Activated CD4-positive, alpha-beta T cell treated with anti-CD3 and anti-CD28 coated beads, Interleukin-2, Interleukin-6, amounts not matched to agents 100 ng/mL and 50 ng/mL, durations not matched to agents 16 hours and 8 hours (primary cell): ENCODE measurements at regions not wholly inside any gene's neighbourhood (a gene's known extent, or its start where the extent isn't known, plus 50 kb on each side); places are given as distances from the start of the nearest gene placed in this dataset.

ENCODE experiments used
- DNase-seq: peaks from one replicate; pipeline ENCODE4 v3.0.0-alpha.2; 2020

GRCh38 chr4:46684041-46684440 is 225.0 kb downstream of the COX7B2 start:
- DNase-seq, result no peak

- no peak for DNase-seq
Measured at GRCh38 chr4:46676364-46676763, 232.7 kb downstream of the COX7B2 start.

- no peak for DNase-seq
Measured at GRCh38 chr4:46674326-46674725, 234.7 kb downstream of the COX7B2 start.

GRCh38 chr4:46667790-46668189 is 241.3 kb downstream of the COX7B2 start:
- DNase-seq, result no peak

- DNase-seq, result no peak
Measured at GRCh38 chr4:46656071-46656470, 253.0 kb downstream of the COX7B2 start.

- no peak for DNase-seq
Measured at GRCh38 chr4:46653842-46654241, 255.2 kb downstream of the COX7B2 start.

GRCh38 chr4:46649390-46649789 is 259.5 kb upstream of the GABRA2 start:
- no peak for DNase-seq

GRCh38 chr4:46648088-46648744 is 258.3 kb upstream of the GABRA2 start:
- peak; percentile 43 for DNase-seq

- DNase-seq, result no peak
Measured at GRCh38 chr4:46645126-46645525, 255.2 kb upstream of the GABRA2 start.
